Kidney (tissue), 13 donors: ENCODE measurements at regions not wholly inside any gene's neighbourhood (a gene's known extent, or its start where the extent isn't known, plus 50 kb on each side); places are given as distances from the start of the nearest gene placed in this dataset.

ENCODE experiments used
- DNase-seq, 5 donors: peaks; one replicate each; pipeline ENCODE4 v3.0.0-alpha.2; 2013 to 2020
- FAIRE-seq: peaks from 2 replicates; lab custom pipeline; 2012; peaks lifted over from hg19 to GRCh38; lab: Jason Lieb, UNC
- H3K27ac ChIP-seq, 2 donors: one replicate each; pipeline ENCODE4 v1.7.0; 2013; ENCODE audit warnings: low read depth in 2 of 2, low read length in 2 of 2, inconsistent platforms in 1 of 2
- H3K27me3 ChIP-seq: one replicate; pipeline ENCODE4 v1.7.1; 2013; ENCODE audit warnings: low read length, inconsistent platforms; ENCODE audit not compliant: control insufficient read depth, insufficient read depth
- H3K36me3 ChIP-seq, 3 donors: one replicate each; pipeline versions ENCODE4 v1.7.0 to v1.7.1; 2013; ENCODE audit warnings: low read length in 3 of 3, control low read depth in 1 of 3, inconsistent platforms in 1 of 3; ENCODE audit not compliant: insufficient read depth in 3 of 3, control insufficient read depth in 2 of 3
- H3K4me1 ChIP-seq, 3 donors: one replicate each; pipeline versions ENCODE4 v1.7.0 to v1.7.1; 2013; ENCODE audit warnings: low read length in 3 of 3, inconsistent platforms in 1 of 3, low read depth in 1 of 3; ENCODE audit not compliant: control insufficient read depth in 2 of 3, insufficient read depth in 2 of 3
- H3K4me3 ChIP-seq, 3 donors: one replicate each; pipeline versions ENCODE4 v1.7.0 to v1.8.1; 2013; ENCODE audit warnings: low read length in 3 of 3, control low read depth in 1 of 3, inconsistent platforms in 1 of 3
- H3K9ac ChIP-seq, 3 donors: one replicate each; pipeline versions ENCODE4 v1.7.0 to v1.7.1; 2013; ENCODE audit warnings: low read length in 3 of 3, control low read depth in 1 of 3, inconsistent platforms in 1 of 3
- H3K9me3 ChIP-seq, 3 donors: one replicate each; pipeline versions ENCODE4 v1.7.0 to v1.7.1; 2013; ENCODE audit warnings: low read length in 3 of 3, control low read depth in 1 of 3, inconsistent platforms in 1 of 3; ENCODE audit not compliant: control insufficient read depth in 2 of 3, insufficient read depth in 1 of 3
- CTCF ChIP-seq: IDR thresholded peaks from 3 replicates; pipeline ENCODE4 v1.5.1; 2012; ENCODE audit warnings: mild to moderate bottlenecking, moderate library complexity, borderline replicate concordance; ENCODE audit not compliant: insufficient read depth; ENCODE audit errors: extremely low read depth
- intact Hi-C: fragments of 100-400 bp; cut with DNase I; formaldehyde crosslinking; loops from one replicate; pipeline ENCODE4 v1.11.1; 2022
- donor health status: control.
- donor health status: control.
- donor health status: control.
- donor health status: control.
- donor health status: control.
- donor health status: DM: yes; HTN: yes; CAD: no.
- donor health status: Normal renal cell carcinoma (clear cell type).

GRCh38 chr1:113226148-113226547, 153.2 kb downstream of the LRIG2 start:
- Histone ChIP-seq H3K4me1 (no peaks in the 10 kb centered on the region), H3K36me3 (no peaks in the 10 kb centered on the region), H3K27ac (no peak overlapping the region), H3K27me3 (no peaks in the 10 kb centered on the region), H3K4me3 (no peak overlapping the region), H3K9me3 (no peaks in the 10 kb centered on the region), H3K9ac (no peak overlapping the region)
- intact Hi-C loops: no loop called here
- no peak for DNase-seq
- no peak for TF ChIP-seq CTCF
- FAIRE-seq: no peak

- H3K27me3 ChIP-seq: no peaks in the 10 kb centered on the region
- FAIRE-seq (no peak), DNase-seq (no peak)
- no peak overlapping the region for H3K27ac ChIP-seq
- intact Hi-C loops: no loop called here
- H3K9me3 ChIP-seq: no peaks in the 10 kb centered on the region
- TF ChIP-seq CTCF: no peak
- H3K4me3 ChIP-seq: no peak overlapping the region
- H3K9ac ChIP-seq: no peak overlapping the region
- H3K36me3 ChIP-seq: no peaks in the 10 kb centered on the region
- no peaks in the 10 kb centered on the region for H3K4me1 ChIP-seq
These were observed 158.4 kb upstream of the MAGI3 start for GRCh38 chr1:113231866-113232265.

- FAIRE-seq: no peak
- Histone ChIP-seq H3K27me3 (no peaks in the 10 kb centered on the region), H3K9ac (no peak overlapping the region), H3K4me1 (no peaks in the 10 kb centered on the region), H3K36me3 (no peaks in the 10 kb centered on the region), H3K9me3 (no peaks in the 10 kb centered on the region), H3K4me3 (no peak overlapping the region), H3K27ac (no peak overlapping the region)
- no peak for TF ChIP-seq CTCF
- intact Hi-C loops: no loop called here
- no peak for DNase-seq
These were observed 156.9 kb upstream of the MAGI3 start for GRCh38 chr1:113233441-113233840.

- Histone ChIP-seq H3K4me3 (no peak overlapping the region), H3K36me3 (no peaks in the 10 kb centered on the region), H3K9me3 (no peaks in the 10 kb centered on the region), H3K9ac (no peak overlapping the region), H3K27ac (no peak overlapping the region), H3K27me3 (no peaks in the 10 kb centered on the region), H3K4me1 (peaks cover 0 to 3% (median 0%) of the 10 kb centered on the region in 3 donors)
- intact Hi-C loops: no loop called here
- no peak for TF ChIP-seq CTCF
- no peak for DNase-seq
- no peak for FAIRE-seq
These were observed 149.1 kb upstream of the MAGI3 start for GRCh38 chr1:113241237-113241636.
